Osteocyte (in vitro differentiated cells): ENCODE measurements at regions not wholly inside any gene's neighbourhood (a gene's known extent, or its start where the extent isn't known, plus 50 kb on each side); places are given as distances from the start of the nearest gene placed in this dataset.

ENCODE experiments used
- DNase-seq: peaks from one replicate; pipeline ENCODE4 v3.0.0; 2021; ENCODE audit warnings: mixed read lengths; ENCODE audit not compliant: unreplicated experiment; ENCODE audit errors: extremely low spot score
- H3K27ac Mint-ChIP-seq: one replicate; pipeline ENCODE4 v1.8.0; 2021; ENCODE audit warnings: mild to moderate bottlenecking, mixed read lengths; ENCODE audit not compliant: unreplicated experiment
- H3K27me3 Mint-ChIP-seq: one replicate; pipeline ENCODE4 v1.8.0; 2021; ENCODE audit warnings: mixed read lengths; ENCODE audit not compliant: unreplicated experiment
- H3K36me3 Mint-ChIP-seq: one replicate; pipeline ENCODE4 v1.8.0; 2021; ENCODE audit warnings: mixed read lengths; ENCODE audit not compliant: unreplicated experiment
- H3K4me1 Mint-ChIP-seq: one replicate; pipeline ENCODE4 v1.8.0; 2021; ENCODE audit warnings: mixed read lengths; ENCODE audit not compliant: unreplicated experiment
- H3K4me3 Mint-ChIP-seq: one replicate; pipeline ENCODE4 v1.8.0; 2021; ENCODE audit warnings: mild to moderate bottlenecking, moderate library complexity, mixed read lengths; ENCODE audit not compliant: unreplicated experiment
- H3K9me3 Mint-ChIP-seq: one replicate; pipeline ENCODE4 v1.8.0; 2021; ENCODE audit warnings: mixed read lengths; ENCODE audit not compliant: unreplicated experiment
- TF ChIP-seq, protein P1 (sequence below): fragments of 200-600 bp; sonication (generic); IDR thresholded peaks from 2 replicates; pipeline ENCODE4 v1.5.0; 2021; ENCODE audit warnings: antibody characterized with exemption, mild to moderate bottlenecking, moderate library complexity

DNA sequence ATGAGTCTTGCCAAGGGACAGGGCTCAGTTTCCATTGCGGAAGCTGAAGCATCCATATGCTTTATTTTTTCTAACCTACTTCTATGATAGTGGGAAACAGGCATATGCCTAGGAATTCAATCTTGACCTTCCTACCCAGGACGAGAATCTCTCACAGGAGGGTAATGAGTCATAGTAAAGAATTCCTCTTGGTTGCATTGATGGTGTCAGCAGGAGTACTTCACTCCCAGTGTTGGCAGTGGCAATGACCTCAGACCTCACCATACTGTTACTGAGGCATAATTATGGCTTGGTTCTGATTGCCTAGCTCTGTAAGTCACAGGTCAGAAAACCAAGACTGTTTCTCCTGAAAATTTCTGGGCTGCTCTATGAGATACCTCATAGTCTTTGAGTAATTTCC is 552.9 kb downstream of the ARL4A start:
- H3K27ac Mint-ChIP-seq, result no peak overlapping the region

DNA sequence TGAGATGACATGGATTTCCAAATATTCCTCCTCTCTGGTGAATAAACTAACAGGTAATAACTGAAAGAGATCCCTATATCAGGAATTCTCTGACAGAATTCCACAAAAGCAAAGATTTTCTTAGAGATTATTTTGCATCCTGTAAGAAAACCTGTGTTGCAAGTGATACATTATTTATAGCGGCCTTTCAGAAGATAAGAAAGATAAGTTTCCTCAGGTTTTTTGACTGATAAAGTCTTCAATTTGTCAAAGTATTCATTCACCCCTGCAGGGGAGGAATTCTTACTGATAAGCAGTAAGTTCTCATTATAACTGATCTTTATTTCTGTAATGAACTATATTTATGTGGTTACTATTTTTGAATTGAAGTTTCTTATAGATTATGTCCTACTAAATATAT is 554.0 kb downstream of the ARL4A start:
- H3K9me3 Mint-ChIP-seq, result no peaks in the 10 kb centered on the region
- H3K4me1 Mint-ChIP-seq, result peaks cover 4% of the 10 kb centered on the region
- no peak overlapping the region for H3K4me3 Mint-ChIP-seq
- TF ChIP-seq, protein P1, sequence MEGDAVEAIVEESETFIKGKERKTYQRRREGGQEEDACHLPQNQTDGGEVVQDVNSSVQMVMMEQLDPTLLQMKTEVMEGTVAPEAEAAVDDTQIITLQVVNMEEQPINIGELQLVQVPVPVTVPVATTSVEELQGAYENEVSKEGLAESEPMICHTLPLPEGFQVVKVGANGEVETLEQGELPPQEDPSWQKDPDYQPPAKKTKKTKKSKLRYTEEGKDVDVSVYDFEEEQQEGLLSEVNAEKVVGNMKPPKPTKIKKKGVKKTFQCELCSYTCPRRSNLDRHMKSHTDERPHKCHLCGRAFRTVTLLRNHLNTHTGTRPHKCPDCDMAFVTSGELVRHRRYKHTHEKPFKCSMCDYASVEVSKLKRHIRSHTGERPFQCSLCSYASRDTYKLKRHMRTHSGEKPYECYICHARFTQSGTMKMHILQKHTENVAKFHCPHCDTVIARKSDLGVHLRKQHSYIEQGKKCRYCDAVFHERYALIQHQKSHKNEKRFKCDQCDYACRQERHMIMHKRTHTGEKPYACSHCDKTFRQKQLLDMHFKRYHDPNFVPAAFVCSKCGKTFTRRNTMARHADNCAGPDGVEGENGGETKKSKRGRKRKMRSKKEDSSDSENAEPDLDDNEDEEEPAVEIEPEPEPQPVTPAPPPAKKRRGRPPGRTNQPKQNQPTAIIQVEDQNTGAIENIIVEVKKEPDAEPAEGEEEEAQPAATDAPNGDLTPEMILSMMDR, result no peak
- no peaks in the 10 kb centered on the region for H3K27me3 Mint-ChIP-seq
- no peaks in the 10 kb centered on the region for H3K36me3 Mint-ChIP-seq
- no peak overlapping the region for H3K27ac Mint-ChIP-seq
- DNase-seq, result no peak

More for the DNA sequence above, 552.9 kb downstream of the ARL4A start:
- no peak overlapping the region for H3K4me3 Mint-ChIP-seq
- H3K9me3 Mint-ChIP-seq, result no peaks in the 10 kb centered on the region
- no peak for DNase-seq
- peaks cover 8% of the 10 kb centered on the region for H3K4me1 Mint-ChIP-seq
- TF ChIP-seq, protein P1, result no peak
- H3K36me3 Mint-ChIP-seq, result no peaks in the 10 kb centered on the region
- no peaks in the 10 kb centered on the region for H3K27me3 Mint-ChIP-seq

DNA sequence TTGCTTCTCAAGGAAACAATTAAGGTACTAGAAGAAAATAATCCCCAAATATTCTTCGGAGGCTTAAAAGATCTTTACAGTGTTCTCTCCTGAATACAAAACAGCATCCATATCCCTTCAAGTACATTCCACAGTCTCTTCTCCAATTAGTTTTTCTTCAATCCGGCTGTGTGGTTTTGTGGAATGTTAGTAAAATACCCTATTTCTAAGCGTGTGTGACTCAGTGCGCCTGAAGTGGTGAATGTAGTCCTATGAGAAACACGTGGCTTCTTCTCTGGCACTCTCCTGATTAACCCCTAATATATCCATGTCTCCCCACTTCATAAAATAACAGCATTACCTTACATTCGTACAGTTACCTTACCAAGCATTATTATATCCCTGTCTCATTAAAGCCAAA is 570.2 kb downstream of the ARL4A start:
- Mint-ChIP-seq H3K27me3 (no peaks in the 10 kb centered on the region), H3K9me3 (no peaks in the 10 kb centered on the region), H3K4me3 (no peak overlapping the region), H3K36me3 (no peaks in the 10 kb centered on the region), H3K4me1 (no peaks in the 10 kb centered on the region), H3K27ac (no peak overlapping the region)
- no peak for DNase-seq
- TF ChIP-seq, protein P1, result no peak

DNA sequence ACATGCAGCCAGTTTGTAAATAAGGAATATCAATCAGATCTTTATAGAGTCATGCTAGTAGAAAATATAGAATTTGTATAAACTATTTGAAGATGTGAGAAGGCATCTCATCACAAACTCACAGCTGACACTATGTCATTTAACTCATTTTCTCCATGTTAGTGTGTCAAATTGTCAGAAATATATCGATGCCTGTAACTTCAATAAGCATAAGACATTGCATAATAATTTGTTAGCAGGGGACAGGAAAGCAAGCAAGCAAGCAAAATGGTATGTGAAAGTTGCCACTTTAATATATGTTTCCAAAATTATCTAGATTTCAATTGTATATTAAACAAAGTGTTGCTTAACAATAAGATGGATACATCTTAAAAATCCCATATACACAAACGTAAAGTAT is 571.0 kb downstream of the ARL4A start:
- no peaks in the 10 kb centered on the region for H3K4me1 Mint-ChIP-seq
- no peak overlapping the region for H3K4me3 Mint-ChIP-seq
- DNase-seq, result no peak
- no peak overlapping the region for H3K27ac Mint-ChIP-seq
- peaks cover 1% of the 10 kb centered on the region for H3K27me3 Mint-ChIP-seq
- no peaks in the 10 kb centered on the region for H3K9me3 Mint-ChIP-seq
- TF ChIP-seq, protein P1, result no peak
- H3K36me3 Mint-ChIP-seq, result no peaks in the 10 kb centered on the region

DNA sequence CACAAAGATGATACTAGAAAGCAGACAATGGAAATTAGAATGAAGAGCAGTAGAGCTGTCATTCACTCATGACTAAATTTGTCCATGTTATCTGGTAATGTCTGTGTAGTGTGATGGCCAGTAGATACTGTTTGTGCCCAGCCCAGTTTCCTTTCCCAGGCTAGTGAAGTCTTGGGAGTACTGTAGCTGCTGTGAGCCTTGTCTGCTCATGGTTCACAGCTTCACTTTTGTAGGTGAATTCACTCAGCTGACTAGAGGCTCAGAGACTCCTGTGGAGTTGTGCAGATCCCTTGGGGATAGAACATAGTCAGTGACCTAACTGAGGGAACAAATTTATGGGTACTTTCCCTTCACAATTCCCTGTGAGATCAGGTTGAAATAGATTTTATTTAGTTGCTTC is 572.5 kb downstream of the ARL4A start:
- H3K27me3 Mint-ChIP-seq, result peaks cover 9% of the 10 kb centered on the region
- no peak overlapping the region for H3K27ac Mint-ChIP-seq
- no peak overlapping the region for H3K4me3 Mint-ChIP-seq
- no peak for DNase-seq
- no peaks in the 10 kb centered on the region for H3K36me3 Mint-ChIP-seq
- TF ChIP-seq, protein P1, result no peak
- no peaks in the 10 kb centered on the region for H3K9me3 Mint-ChIP-seq
- H3K4me1 Mint-ChIP-seq, result no peaks in the 10 kb centered on the region
